Calu3 (cell line): ENCODE measurements at regions not wholly inside any gene's neighbourhood (a gene's known extent, or its start where the extent isn't known, plus 50 kb on each side); places are given as distances from the start of the nearest gene placed in this dataset.

Experiments used
- BruUV-seq: library from RNA; stranded (reverse); fragments of 400-500 nt; replicated peaks from 2 replicates; lab custom pipeline; 2021; lab: Mats Ljungman, UMichigan
- CTCF ChIA-PET: fragments of 300-600 bp; sonication (Branson Sonifier 250); formaldehyde crosslinking; loops from one replicate; lab custom pipeline; 2022; ENCODE audit warnings: antibody characterized with exemption; lab: Charles Lee
- DNase-seq: peaks from one replicate; pipeline ENCODE4 v3.0.0; 2022
- H3K27ac Mint-ChIP-seq: one replicate; pipeline ENCODE4 v1.8.0; 2022; ENCODE audit warnings: mixed read lengths; ENCODE audit not compliant: unreplicated experiment
- H3K27me3 Mint-ChIP-seq: one replicate; pipeline ENCODE4 v1.8.0; 2022; ENCODE audit warnings: mixed read lengths; ENCODE audit not compliant: unreplicated experiment
- H3K36me3 Mint-ChIP-seq: one replicate; pipeline ENCODE4 v1.8.0; 2022; ENCODE audit warnings: mild to moderate bottlenecking, moderate library complexity, mixed read lengths; ENCODE audit not compliant: insufficient read depth, unreplicated experiment
- H3K4me1 Mint-ChIP-seq: one replicate; pipeline ENCODE4 v1.8.0; 2022; ENCODE audit warnings: mild to moderate bottlenecking, low read depth, mixed read lengths; ENCODE audit not compliant: unreplicated experiment
- H3K4me3 Mint-ChIP-seq: one replicate; pipeline ENCODE4 v1.8.0; 2022; ENCODE audit warnings: mild to moderate bottlenecking, low read depth, moderate library complexity, mixed read lengths; ENCODE audit not compliant: unreplicated experiment
- H3K9me3 Mint-ChIP-seq: one replicate; pipeline ENCODE4 v1.8.0; 2022; ENCODE audit warnings: low read depth, mixed read lengths; ENCODE audit not compliant: unreplicated experiment
- intact Hi-C: fragments of 100-400 bp; cut with micrococcal nuclease; formaldehyde crosslinking; loops from one replicate; pipeline ENCODE4 v1.10.0; 2022; ENCODE audit not compliant: unreplicated experiment
- TF ChIP-seq, protein P1 (sequence below): fragments of 200-600 bp; IDR thresholded peaks from one replicate; pipeline ENCODE4 v1.8.0; 2022; ENCODE audit warnings: antibody characterized with exemption; ENCODE audit not compliant: unreplicated experiment

DNA sequence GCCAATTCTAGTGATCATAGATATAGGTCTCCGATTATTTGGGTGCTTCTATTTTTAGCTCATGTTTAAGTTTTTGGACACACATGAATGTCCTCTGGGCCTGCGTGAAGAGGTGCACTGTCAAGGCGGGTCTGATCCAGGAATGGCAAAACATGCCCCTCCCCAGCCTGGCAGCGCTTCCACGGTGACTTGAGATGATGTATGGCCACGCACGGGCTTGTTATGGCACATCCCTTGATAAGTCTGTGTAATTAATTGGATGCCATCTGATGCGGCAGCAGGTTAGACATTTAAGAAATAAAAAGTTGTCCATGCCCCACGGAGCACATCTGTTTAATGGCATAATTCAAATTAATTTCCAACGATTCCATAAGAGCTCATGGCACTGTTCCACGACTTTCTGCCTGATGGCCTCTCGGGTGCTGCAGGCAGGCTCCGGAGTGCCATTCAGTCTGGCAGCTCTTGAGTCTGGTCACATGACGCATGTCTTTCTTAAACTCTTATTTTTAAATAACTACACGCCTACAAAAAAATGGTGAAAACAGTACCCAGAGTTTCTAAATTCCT lies 151.4 kb downstream of the ACKR3 start:
- intact Hi-C loops = no loop called here
- CTCF ChIA-PET = no interaction called here
- no TSS peak for BruUV-seq
- TF ChIP-seq, protein P1, sequence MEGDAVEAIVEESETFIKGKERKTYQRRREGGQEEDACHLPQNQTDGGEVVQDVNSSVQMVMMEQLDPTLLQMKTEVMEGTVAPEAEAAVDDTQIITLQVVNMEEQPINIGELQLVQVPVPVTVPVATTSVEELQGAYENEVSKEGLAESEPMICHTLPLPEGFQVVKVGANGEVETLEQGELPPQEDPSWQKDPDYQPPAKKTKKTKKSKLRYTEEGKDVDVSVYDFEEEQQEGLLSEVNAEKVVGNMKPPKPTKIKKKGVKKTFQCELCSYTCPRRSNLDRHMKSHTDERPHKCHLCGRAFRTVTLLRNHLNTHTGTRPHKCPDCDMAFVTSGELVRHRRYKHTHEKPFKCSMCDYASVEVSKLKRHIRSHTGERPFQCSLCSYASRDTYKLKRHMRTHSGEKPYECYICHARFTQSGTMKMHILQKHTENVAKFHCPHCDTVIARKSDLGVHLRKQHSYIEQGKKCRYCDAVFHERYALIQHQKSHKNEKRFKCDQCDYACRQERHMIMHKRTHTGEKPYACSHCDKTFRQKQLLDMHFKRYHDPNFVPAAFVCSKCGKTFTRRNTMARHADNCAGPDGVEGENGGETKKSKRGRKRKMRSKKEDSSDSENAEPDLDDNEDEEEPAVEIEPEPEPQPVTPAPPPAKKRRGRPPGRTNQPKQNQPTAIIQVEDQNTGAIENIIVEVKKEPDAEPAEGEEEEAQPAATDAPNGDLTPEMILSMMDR = no peak
- Mint-ChIP-seq H3K9me3 (no peaks in the 10 kb centered on the region), H3K4me3 (no peak overlapping the region), H3K27me3 (peaks cover 21% of the 10 kb centered on the region), H3K27ac (no peak overlapping the region), H3K4me1 (no peaks in the 10 kb centered on the region), H3K36me3 (no peaks in the 10 kb centered on the region)
- DNase-seq = no peak

DNA sequence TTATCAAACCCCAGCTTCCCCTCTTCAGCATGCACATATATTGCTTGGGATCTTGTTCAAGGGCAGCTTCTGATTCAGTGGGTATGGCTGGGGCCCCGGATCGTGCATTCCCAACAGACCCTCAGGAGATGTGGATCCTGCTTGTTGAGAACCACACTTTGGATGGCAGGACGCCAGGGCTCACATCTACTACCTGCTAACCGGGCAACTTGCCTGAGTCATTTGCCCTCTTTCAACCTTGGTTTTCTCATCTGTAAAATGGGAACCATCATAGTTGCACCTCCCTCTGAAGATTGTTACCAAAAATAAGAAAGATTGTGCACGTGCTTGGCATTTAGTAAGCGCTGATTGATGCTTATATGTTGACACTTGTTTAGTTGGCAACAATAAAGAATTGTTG lies 154.6 kb downstream of the ACKR3 start:
- no peaks in the 10 kb centered on the region for H3K4me1 Mint-ChIP-seq
- TF ChIP-seq, protein P1 = no peak
- BruUV-seq = no TSS peak
- no peak overlapping the region for H3K27ac Mint-ChIP-seq
- intact Hi-C loops = no loop called here
- no peaks in the 10 kb centered on the region for H3K36me3 Mint-ChIP-seq
- CTCF ChIA-PET = no interaction called here
- H3K27me3 Mint-ChIP-seq = peaks cover 9% of the 10 kb centered on the region
- H3K9me3 Mint-ChIP-seq = no peaks in the 10 kb centered on the region
- no peak for DNase-seq
- no peak overlapping the region for H3K4me3 Mint-ChIP-seq

DNA sequence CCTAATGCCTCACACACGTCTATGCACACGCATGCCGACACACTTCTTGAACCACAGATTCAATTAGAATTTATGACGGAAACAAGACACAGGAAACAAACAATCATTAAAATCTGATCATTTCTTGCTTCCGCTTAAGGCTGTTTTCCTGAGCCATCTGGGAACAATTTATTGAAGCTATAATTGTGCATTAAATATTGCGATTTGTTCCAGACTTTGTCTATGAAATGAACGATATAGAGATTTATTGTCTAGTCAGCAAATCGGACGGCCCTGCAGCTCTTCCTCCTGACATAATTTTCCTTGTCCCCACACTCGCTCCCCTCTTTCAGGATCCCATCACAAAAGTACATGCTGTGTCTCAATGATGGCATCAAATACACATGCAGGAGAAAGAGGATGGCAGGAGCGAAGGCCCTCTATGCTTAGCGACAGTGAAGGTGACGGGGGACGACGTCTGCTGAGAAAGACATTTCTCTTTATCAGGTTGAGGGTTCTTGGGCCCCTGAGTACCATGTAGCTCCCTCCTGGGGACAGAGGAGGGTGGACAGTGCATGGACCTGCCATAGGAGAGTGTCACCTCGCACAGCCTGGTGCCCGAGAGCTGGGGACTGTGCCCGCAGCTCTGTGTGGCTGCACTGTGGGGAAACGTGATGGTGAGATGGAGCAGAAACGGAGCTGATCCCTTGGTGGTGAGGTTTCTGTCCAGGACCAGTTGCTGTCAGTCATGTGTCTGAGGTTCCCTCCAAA lies 157.3 kb downstream of the ACKR3 start:
- H3K27me3 Mint-ChIP-seq = no peaks in the 10 kb centered on the region
- H3K4me3 Mint-ChIP-seq = no peak overlapping the region
- intact Hi-C loops = no loop called here
- CTCF ChIA-PET = no interaction called here
- no peaks in the 10 kb centered on the region for H3K36me3 Mint-ChIP-seq
- TF ChIP-seq, protein P1 = no peak
- BruUV-seq = no TSS peak
- H3K27ac Mint-ChIP-seq = no peak overlapping the region
- no peaks in the 10 kb centered on the region for H3K4me1 Mint-ChIP-seq
- H3K9me3 Mint-ChIP-seq = no peaks in the 10 kb centered on the region
- no peak for DNase-seq

DNA sequence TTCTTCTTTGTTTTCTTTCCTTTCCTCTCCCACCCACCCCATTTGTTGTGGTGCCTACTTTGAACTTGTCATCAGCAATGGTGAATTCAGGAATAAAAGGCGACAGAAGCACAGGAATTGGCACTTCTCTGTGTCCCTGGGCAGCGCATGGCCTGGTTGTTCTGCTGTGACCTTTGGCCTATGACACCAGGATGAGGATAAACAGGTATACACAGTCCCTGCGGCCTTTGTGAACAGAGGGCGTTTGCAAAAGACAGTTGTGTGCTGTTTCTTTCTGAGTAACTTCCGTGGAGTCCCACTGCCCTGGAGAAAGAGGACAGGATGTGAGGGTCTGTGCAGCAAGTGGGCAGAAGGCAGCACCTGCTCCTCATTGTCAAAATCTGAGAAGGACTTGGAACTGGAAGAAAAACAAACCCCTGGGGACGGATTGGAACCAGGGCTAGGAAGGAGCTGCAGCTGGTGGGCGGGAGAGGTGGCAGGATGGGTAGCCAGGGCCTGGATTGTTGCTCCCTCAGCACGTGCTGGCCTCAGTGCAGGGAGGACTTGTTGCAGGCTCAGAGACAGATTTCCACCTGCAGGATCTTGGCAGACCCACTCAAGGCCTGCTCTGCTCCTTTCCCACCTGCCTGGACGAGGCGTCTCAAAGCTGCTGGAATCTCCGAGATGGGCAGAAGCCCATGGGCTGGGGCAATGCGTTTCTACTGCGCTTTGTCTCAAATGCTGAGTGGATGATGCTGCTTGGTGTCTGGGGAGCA lies 159.5 kb downstream of the ACKR3 start:
- DNase-seq = no peak
- H3K36me3 Mint-ChIP-seq = no peaks in the 10 kb centered on the region
- CTCF ChIA-PET = no interaction called here
- H3K4me3 Mint-ChIP-seq = no peak overlapping the region
- no peaks in the 10 kb centered on the region for H3K4me1 Mint-ChIP-seq
- no peaks in the 10 kb centered on the region for H3K9me3 Mint-ChIP-seq
- no peaks in the 10 kb centered on the region for H3K27me3 Mint-ChIP-seq
- no peak overlapping the region for H3K27ac Mint-ChIP-seq
- intact Hi-C loops = no loop called here
- TF ChIP-seq, protein P1 = no peak
- BruUV-seq = no TSS peak
